ENCODE measurements at regions not wholly inside any gene's neighbourhood (a gene's known extent, or its start where the extent isn't known, plus 50 kb on each side); places are given as distances from the start of the nearest gene placed in this dataset.

DNA sequence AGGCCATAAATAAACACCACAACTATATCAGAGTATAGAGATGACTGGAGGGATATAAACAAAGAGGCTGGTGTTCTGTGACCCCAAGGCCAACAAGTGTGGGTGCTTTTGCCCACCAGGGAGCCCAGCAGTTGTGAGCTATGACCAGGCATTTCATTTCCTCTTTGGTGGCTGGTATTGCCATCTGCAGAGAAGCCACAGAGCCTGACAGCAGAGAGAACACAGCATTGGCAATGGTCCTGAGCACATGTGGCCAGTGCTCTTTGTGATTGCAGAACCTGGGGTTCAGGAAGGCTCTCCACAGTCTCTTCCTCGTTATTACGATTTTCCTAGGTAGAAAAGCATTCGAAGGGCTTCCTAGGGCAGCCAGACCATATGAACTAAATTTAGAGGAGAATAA is 112.3 kb downstream of the TM2D1 start (continued):
- no peak for TF ChIP-seq SMAD4 (CRISPR knock-in tag; IDR thresholded peaks at IDR 0.05)

GRCh38 chr1:61609040-61609439 is 115.9 kb downstream of the TM2D1 start:
- no peaks in the 10 kb centered on the region for H3K9me3 Mint-ChIP-seq
- ATAC-seq (no peak), DNase-seq (ENCODE audit: low spot score) (no peak)
- H3K27ac Mint-ChIP-seq, result no peak overlapping the region
- H3K4me3 Mint-ChIP-seq, result no peak overlapping the region
- ChIA-PET POLR2A (no interaction called here), CTCF (no interaction called here)
- H3K4me1 Mint-ChIP-seq, result peaks cover 12% of the 10 kb centered on the region
- no peaks in the 10 kb centered on the region for H3K27me3 Mint-ChIP-seq (ENCODE audit: low read depth)
- no peaks in the 10 kb centered on the region for H3K36me3 Mint-ChIP-seq
- TF ChIP-seq FOXK1 (CRISPR knock-in tag; IDR thresholded peaks at IDR 0.05), result no peak
- no peak for TF ChIP-seq CBFB (CRISPR knock-in tag; IDR thresholded peaks at IDR 0.05; ENCODE audit: low read depth)
- no peak for TF ChIP-seq NFATC4 (CRISPR knock-in tag; IDR thresholded peaks at IDR 0.05)
- no peak for TF ChIP-seq ESRRA (CRISPR knock-in tag; IDR thresholded peaks at IDR 0.05; ENCODE audit: borderline replicate concordance)
- TF ChIP-seq SOX15 (CRISPR knock-in tag; IDR thresholded peaks at IDR 0.05), result no peak
- TF ChIP-seq ZNF263 (CRISPR knock-in tag; IDR thresholded peaks at IDR 0.05; ENCODE audit: low read depth), result no peak
- TF ChIP-seq NFE2L1 (CRISPR knock-in tag; IDR thresholded peaks at IDR 0.05), result no peak
- TF ChIP-seq, protein P1, sequence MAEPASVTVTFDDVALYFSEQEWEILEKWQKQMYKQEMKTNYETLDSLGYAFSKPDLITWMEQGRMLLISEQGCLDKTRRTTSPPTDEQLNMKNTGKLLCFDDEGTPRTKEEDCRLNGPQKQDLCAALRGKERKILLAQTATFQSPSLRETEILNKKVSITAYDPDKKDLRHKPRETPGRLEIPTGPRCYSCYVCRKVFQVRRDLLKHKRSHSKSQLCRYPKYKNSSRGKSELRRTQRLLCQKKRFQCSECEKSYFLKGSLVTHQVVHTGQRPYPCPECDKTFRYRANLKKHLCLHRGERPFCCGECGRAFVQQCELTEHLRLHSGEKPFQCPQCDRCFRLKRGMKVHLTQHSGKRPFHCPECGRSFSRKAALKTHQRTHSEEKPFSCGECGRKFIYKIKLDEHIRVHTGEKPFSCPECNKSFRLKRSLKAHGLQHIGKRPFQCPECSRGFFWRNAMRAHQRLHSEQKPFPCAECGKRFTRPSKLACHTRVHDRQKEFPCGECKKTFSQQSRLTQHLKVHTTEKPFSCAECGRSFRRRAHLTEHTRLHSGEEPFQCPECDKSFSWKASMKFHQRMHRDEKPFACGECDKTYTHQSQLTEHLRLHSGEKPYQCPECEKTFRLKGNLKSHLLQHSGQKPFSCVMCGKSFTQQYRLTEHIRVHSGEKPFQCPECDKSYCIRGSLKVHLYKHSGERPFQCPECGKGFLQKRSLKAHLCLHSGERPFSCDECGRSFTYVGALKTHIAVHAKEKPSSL (CRISPR knock-in tag; conservative IDR thresholded peaks at IDR 0.05), result no peak
- TF ChIP-seq TEAD1 (CRISPR knock-in tag; IDR thresholded peaks at IDR 0.05), result no peak
- TF ChIP-seq E2F1 (CRISPR knock-in tag; IDR thresholded peaks at IDR 0.05), result no peak
- TF ChIP-seq, protein P2, sequence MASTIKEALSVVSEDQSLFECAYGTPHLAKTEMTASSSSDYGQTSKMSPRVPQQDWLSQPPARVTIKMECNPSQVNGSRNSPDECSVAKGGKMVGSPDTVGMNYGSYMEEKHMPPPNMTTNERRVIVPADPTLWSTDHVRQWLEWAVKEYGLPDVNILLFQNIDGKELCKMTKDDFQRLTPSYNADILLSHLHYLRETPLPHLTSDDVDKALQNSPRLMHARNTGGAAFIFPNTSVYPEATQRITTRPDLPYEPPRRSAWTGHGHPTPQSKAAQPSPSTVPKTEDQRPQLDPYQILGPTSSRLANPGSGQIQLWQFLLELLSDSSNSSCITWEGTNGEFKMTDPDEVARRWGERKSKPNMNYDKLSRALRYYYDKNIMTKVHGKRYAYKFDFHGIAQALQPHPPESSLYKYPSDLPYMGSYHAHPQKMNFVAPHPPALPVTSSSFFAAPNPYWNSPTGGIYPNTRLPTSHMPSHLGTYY (CRISPR knock-in tag; IDR thresholded peaks at IDR 0.05), result no peak
- no peak for TF ChIP-seq KAT7 (CRISPR knock-in tag; IDR thresholded peaks at IDR 0.05; ENCODE audit: borderline replicate concordance)

GRCh38 chr1:61607448-61607847 is 117.5 kb downstream of the TM2D1 start:
- H3K27me3 Mint-ChIP-seq (ENCODE audit: low read depth), result no peaks in the 10 kb centered on the region
- no peak for ATAC-seq
- no peaks in the 10 kb centered on the region for H3K36me3 Mint-ChIP-seq
- H3K27ac Mint-ChIP-seq, result no peak overlapping the region
- H3K4me3 Mint-ChIP-seq, result no peak overlapping the region
- H3K4me1 Mint-ChIP-seq, result peaks cover 10% of the 10 kb centered on the region
- ChIA-PET CTCF (interaction anchor here (0.8 to 1.3 kb wide), 3 partner anchors 19 to 60 kb away, joined by 3 to 7 read pairs (median 4); no protein-coding TSS in a partner anchor), POLR2A (no interaction called here)
- DNase-seq (ENCODE audit: low spot score), result no peak
- no peaks in the 10 kb centered on the region for H3K9me3 Mint-ChIP-seq
- TF ChIP-seq KAT7 (CRISPR knock-in tag; IDR thresholded peaks at IDR 0.05; ENCODE audit: borderline replicate concordance), result no peak
- TF ChIP-seq RORB (CRISPR knock-in tag; IDR thresholded peaks at IDR 0.05), result no peak
- TF ChIP-seq, protein P3, sequence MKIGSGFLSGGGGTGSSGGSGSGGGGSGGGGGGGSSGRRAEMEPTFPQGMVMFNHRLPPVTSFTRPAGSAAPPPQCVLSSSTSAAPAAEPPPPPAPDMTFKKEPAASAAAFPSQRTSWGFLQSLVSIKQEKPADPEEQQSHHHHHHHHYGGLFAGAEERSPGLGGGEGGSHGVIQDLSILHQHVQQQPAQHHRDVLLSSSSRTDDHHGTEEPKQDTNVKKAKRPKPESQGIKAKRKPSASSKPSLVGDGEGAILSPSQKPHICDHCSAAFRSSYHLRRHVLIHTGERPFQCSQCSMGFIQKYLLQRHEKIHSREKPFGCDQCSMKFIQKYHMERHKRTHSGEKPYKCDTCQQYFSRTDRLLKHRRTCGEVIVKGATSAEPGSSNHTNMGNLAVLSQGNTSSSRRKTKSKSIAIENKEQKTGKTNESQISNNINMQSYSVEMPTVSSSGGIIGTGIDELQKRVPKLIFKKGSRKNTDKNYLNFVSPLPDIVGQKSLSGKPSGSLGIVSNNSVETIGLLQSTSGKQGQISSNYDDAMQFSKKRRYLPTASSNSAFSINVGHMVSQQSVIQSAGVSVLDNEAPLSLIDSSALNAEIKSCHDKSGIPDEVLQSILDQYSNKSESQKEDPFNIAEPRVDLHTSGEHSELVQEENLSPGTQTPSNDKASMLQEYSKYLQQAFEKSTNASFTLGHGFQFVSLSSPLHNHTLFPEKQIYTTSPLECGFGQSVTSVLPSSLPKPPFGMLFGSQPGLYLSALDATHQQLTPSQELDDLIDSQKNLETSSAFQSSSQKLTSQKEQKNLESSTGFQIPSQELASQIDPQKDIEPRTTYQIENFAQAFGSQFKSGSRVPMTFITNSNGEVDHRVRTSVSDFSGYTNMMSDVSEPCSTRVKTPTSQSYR (CRISPR knock-in tag; IDR thresholded peaks at IDR 0.05), result no peak
- no peak for TF ChIP-seq RELA (CRISPR knock-in tag; IDR thresholded peaks at IDR 0.05; ENCODE audit: borderline replicate concordance)
- TF ChIP-seq TEAD1 (CRISPR knock-in tag; IDR thresholded peaks at IDR 0.05), result no peak
- TF ChIP-seq NFYB (CRISPR knock-in tag; conservative IDR thresholded peaks at IDR 0.05; ENCODE audit: low read depth), result no peak
- TF ChIP-seq GTF2I (CRISPR knock-in tag; conservative IDR thresholded peaks at IDR 0.05), result no peak
- no peak for TF ChIP-seq ZSCAN18 (CRISPR knock-in tag; IDR thresholded peaks at IDR 0.05)
- TF ChIP-seq JUN (CRISPR knock-in tag; IDR thresholded peaks at IDR 0.05), result no peak
- TF ChIP-seq SOX15 (CRISPR knock-in tag; IDR thresholded peaks at IDR 0.05), result no peak
- no peak for TF ChIP-seq TCF7 (CRISPR knock-in tag; IDR thresholded peaks at IDR 0.05; ENCODE audit: low read depth)
- TF ChIP-seq ATF2 (CRISPR knock-in tag; IDR thresholded peaks at IDR 0.05; ENCODE audit: borderline replicate concordance, low read depth), result no peak
- no peak for TF ChIP-seq MYBL2 (CRISPR knock-in tag; IDR thresholded peaks at IDR 0.05)
